Upper lobe of left lung (tissue), 4 donors: ENCODE measurements at regions not wholly inside any gene's neighbourhood (a gene's known extent, or its start where the extent isn't known, plus 50 kb on each side); places are given as distances from the start of the nearest gene placed in this dataset.

Experiments used
- POLR2A ChIP-seq, 4 donors: fragments of 450-650 bp; IDR thresholded peaks; one replicate each; pipeline ENCODE4 v1.5.1; 2016 to 2017; ENCODE audit warnings: antibody characterized with exemption in 4 of 4, mild to moderate bottlenecking in 2 of 4
- POLR2AphosphoS5 ChIP-seq, 2 donors: sonication (generic); formaldehyde crosslinking; IDR thresholded peaks; one replicate each; pipeline ENCODE4 v1.5.1; 2017; ENCODE audit warnings: antibody characterized with exemption in 2 of 2
- TF ChIP-seq, protein P1 (sequence below), 6 experiments: fragments of 450-650 bp in 4 of 6; fragments of 200-600 bp in 2 of 6; sonication (generic) in 2 of 6; IDR thresholded peaks; one replicate each; pipeline ENCODE4 v1.5.1; 2016 to 2019; ENCODE audit warnings: antibody characterized with exemption in 6 of 6

- TF ChIP-seq, protein P1, sequence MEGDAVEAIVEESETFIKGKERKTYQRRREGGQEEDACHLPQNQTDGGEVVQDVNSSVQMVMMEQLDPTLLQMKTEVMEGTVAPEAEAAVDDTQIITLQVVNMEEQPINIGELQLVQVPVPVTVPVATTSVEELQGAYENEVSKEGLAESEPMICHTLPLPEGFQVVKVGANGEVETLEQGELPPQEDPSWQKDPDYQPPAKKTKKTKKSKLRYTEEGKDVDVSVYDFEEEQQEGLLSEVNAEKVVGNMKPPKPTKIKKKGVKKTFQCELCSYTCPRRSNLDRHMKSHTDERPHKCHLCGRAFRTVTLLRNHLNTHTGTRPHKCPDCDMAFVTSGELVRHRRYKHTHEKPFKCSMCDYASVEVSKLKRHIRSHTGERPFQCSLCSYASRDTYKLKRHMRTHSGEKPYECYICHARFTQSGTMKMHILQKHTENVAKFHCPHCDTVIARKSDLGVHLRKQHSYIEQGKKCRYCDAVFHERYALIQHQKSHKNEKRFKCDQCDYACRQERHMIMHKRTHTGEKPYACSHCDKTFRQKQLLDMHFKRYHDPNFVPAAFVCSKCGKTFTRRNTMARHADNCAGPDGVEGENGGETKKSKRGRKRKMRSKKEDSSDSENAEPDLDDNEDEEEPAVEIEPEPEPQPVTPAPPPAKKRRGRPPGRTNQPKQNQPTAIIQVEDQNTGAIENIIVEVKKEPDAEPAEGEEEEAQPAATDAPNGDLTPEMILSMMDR (IDR thresholded peaks at IDR 0.05): no peak
- no peak for TF ChIP-seq POLR2A (IDR thresholded peaks at IDR 0.05)
- TF ChIP-seq POLR2AphosphoS5 (IDR thresholded peaks at IDR 0.05): no peak
These were observed 251.6 kb downstream of the KCNJ2 start for GRCh38 chr17:70420861-70421445.
